ENCODE measurements at regions not wholly inside any gene's neighbourhood (a gene's known extent, or its start where the extent isn't known, plus 50 kb on each side); places are given as distances from the start of the nearest gene placed in this dataset.

DNA sequence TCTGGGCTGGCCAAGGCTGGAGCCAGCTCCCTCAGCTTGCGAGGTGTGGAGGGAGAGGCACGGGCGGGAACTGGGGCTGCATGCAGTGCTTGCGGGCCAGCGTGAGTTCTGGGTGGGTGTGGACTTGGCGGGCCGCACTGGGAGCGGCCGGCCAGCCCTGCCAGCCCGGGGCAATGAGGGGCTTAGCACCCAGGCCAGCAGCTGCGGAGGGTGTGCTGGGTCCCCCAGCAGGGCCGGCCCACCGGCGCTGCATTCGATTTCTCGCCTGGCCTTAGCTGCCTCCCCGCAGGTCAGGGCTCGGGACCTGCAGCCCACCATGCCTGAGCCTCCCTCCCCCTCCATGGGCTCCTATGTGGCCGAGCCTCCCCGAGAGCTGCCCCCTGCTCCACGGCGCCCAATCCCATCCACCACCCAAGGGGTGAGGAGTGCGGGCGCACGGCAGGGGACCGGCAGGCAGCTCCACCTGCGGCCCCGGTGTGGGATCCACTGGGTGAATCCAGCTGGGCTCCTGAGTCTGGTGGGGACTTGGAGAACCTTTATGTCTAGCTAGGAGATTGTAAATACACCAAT, 302.6 kb upstream of the ADAMTS16 start:
- TF ChIP-seq, protein P1, sequence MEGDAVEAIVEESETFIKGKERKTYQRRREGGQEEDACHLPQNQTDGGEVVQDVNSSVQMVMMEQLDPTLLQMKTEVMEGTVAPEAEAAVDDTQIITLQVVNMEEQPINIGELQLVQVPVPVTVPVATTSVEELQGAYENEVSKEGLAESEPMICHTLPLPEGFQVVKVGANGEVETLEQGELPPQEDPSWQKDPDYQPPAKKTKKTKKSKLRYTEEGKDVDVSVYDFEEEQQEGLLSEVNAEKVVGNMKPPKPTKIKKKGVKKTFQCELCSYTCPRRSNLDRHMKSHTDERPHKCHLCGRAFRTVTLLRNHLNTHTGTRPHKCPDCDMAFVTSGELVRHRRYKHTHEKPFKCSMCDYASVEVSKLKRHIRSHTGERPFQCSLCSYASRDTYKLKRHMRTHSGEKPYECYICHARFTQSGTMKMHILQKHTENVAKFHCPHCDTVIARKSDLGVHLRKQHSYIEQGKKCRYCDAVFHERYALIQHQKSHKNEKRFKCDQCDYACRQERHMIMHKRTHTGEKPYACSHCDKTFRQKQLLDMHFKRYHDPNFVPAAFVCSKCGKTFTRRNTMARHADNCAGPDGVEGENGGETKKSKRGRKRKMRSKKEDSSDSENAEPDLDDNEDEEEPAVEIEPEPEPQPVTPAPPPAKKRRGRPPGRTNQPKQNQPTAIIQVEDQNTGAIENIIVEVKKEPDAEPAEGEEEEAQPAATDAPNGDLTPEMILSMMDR (IDR thresholded peaks at IDR 0.05): no peak
- TF ChIP-seq POLR2A (IDR thresholded peaks at IDR 0.05): no peak
